Neural cell (in vitro differentiated cells): ENCODE measurements at regions not wholly inside any gene's neighbourhood (a gene's known extent, or its start where the extent isn't known, plus 50 kb on each side); places are given as distances from the start of the nearest gene placed in this dataset.

Source experiments
- H2AFZ ChIP-seq: fragments of 200-600, 300-800 bp; sonication (generic), shearing (Covaris generic); 2 replicates; pipeline ENCODE4 v1.6.0; 2014; ENCODE audit warnings: low read depth, mild to moderate bottlenecking, antibody characterized with exemption, low read length, moderate library complexity
- H3F3A ChIP-seq: fragments of 200-600 bp; shearing (Covaris generic); 2 replicates; pipeline ENCODE4 v1.6.1; 2016; ENCODE audit warnings: mild to moderate bottlenecking, moderate library complexity, mixed read lengths, antibody characterized with exemption, low read length; ENCODE audit not compliant: insufficient read depth, poor library complexity, severe bottlenecking
- H3K27ac ChIP-seq: fragments of 200-600, 300-800 bp; sonication (generic), shearing (Covaris generic); 2 replicates; pipeline ENCODE4 v1.5.1; 2014; ENCODE audit warnings: mild to moderate bottlenecking, low read length, moderate library complexity
- H3K27me3 ChIP-seq: fragments of 300-800, 200-600 bp; sonication (generic), shearing (Covaris generic); 2 replicates; pipeline ENCODE4 v1.6.0; 2014; ENCODE audit warnings: mild to moderate bottlenecking, low read depth, low read length, moderate library complexity; ENCODE audit not compliant: insufficient read depth
- H3K36me3 ChIP-seq: fragments of 300-800, 200-600 bp; sonication (generic), shearing (Covaris generic); 2 replicates; pipeline ENCODE4 v1.5.1; 2014; ENCODE audit warnings: mild to moderate bottlenecking, antibody characterized with exemption, low read length, moderate library complexity; ENCODE audit not compliant: insufficient read depth
- H3K4me2 ChIP-seq: fragments of 300-800, 200-600 bp; sonication (generic), shearing (Covaris generic); 2 replicates; pipeline ENCODE4 v1.6.0; 2014; ENCODE audit warnings: mild to moderate bottlenecking, low read length
- H3K4me3 ChIP-seq: fragments of 300-800, 200-600 bp; sonication (generic), shearing (Covaris generic); 2 replicates; pipeline ENCODE4 v1.5.1; 2014; ENCODE audit warnings: mild to moderate bottlenecking, low read length, moderate library complexity
- H3K79me2 ChIP-seq: fragments of 200-600 bp; shearing (Covaris generic); replicated peaks from 2 replicates; pipeline ENCODE4 v1.6.0; 2014; ENCODE audit warnings: mild to moderate bottlenecking, low read length, moderate library complexity; ENCODE audit not compliant: insufficient read depth
- H3K9ac ChIP-seq: fragments of 300-800, 200-600 bp; sonication (generic), shearing (Covaris generic); 2 replicates; pipeline ENCODE4 v1.6.1; 2016; ENCODE audit warnings: mild to moderate bottlenecking, low read length, mixed read lengths
- H3K9me2 ChIP-seq: fragments of 200-600 bp; shearing (Covaris generic); 2 replicates; pipeline ENCODE4 v1.6.1; 2016; ENCODE audit warnings: mild to moderate bottlenecking, low read length, mixed read lengths; ENCODE audit not compliant: insufficient read depth
- H3K9me3 ChIP-seq: fragments of 200-600, 300-800 bp; sonication (generic), shearing (Covaris generic); 2 replicates; pipeline ENCODE4 v1.6.1; 2016; ENCODE audit warnings: mild to moderate bottlenecking, mixed run types, low read length, moderate library complexity, mixed read lengths
- H4K20me1 ChIP-seq: fragments of 200-600 bp; shearing (Covaris generic); 2 replicates; pipeline ENCODE4 v1.6.1; 2016; ENCODE audit warnings: mild to moderate bottlenecking, mixed run types; ENCODE audit not compliant: insufficient read depth
- CTCF ChIP-seq: fragments of 450-650 bp; IDR thresholded peaks from 2 replicates; pipeline ENCODE4 v1.5.1; 2014; ENCODE audit warnings: antibody characterized with exemption, mild to moderate bottlenecking, moderate library complexity; ENCODE audit not compliant: poor library complexity, severe bottlenecking
- EP300 ChIP-seq: fragments of 450-650 bp; conservative IDR thresholded peaks from 2 replicates; pipeline ENCODE4 v1.6.1; 2014; ENCODE audit warnings: antibody characterized with exemption, mild to moderate bottlenecking, moderate library complexity; ENCODE audit not compliant: poor library complexity, severe bottlenecking
- EZH2 ChIP-seq: fragments of 200-600, 300-800 bp; shearing (Covaris generic), sonication (generic); IDR thresholded peaks from 2 replicates; pipeline ENCODE4 v1.6.1; 2014; ENCODE audit warnings: antibody characterized with exemption, low read length, borderline replicate concordance, mild to moderate bottlenecking; ENCODE audit not compliant: insufficient read depth, poor library complexity, severe bottlenecking
- MXI1 ChIP-seq: fragments of 450-650 bp; conservative IDR thresholded peaks from 2 replicates; pipeline ENCODE4 v1.6.1; 2014; ENCODE audit warnings: antibody characterized with exemption, mild to moderate bottlenecking; ENCODE audit not compliant: poor library complexity, severe bottlenecking
- POLR2AphosphoS5 ChIP-seq: IDR thresholded peaks from 2 replicates; pipeline ENCODE4 v1.6.1; 2012
- RAD21 ChIP-seq: fragments of 450-650 bp; conservative IDR thresholded peaks from 2 replicates; pipeline ENCODE4 v1.6.1; 2014; ENCODE audit warnings: antibody characterized with exemption, mild to moderate bottlenecking, moderate library complexity
- SMC3 ChIP-seq: fragments of 450-650 bp; conservative IDR thresholded peaks from 2 replicates; pipeline ENCODE4 v1.6.1; 2014; ENCODE audit warnings: antibody characterized with exemption, mild to moderate bottlenecking, moderate library complexity; ENCODE audit not compliant: poor library complexity
- TAF1 ChIP-seq: IDR thresholded peaks from 2 replicates; pipeline ENCODE4 v1.6.1; 2012; ENCODE audit warnings: low read depth
- TF ChIP-seq, protein P1 (sequence below): IDR thresholded peaks from 2 replicates; pipeline ENCODE4 v1.6.1; 2012; ENCODE audit warnings: borderline replicate concordance

- Histone ChIP-seq H3K9me3 (peaks cover 4% of the 10 kb centered on the region), H3F3A (no peaks in the 10 kb centered on the region), H3K27ac (no peak overlapping the region), H3K9ac (no peak overlapping the region), H3K79me2 (no peaks in the 10 kb centered on the region), H4K20me1 (no peaks in the 10 kb centered on the region), H3K27me3 (no peaks in the 10 kb centered on the region), H3K4me3 (no peak overlapping the region), H3K36me3 (no peaks in the 10 kb centered on the region), H2AFZ (no peak overlapping the region), H3K9me2 (no peaks in the 10 kb centered on the region), H3K4me2 (no peak overlapping the region)
- TF ChIP-seq POLR2AphosphoS5, result no peak
- no peak for TF ChIP-seq MXI1
- TF ChIP-seq RAD21, result no peak
- TF ChIP-seq EZH2, result no peak
- TF ChIP-seq EP300, result no peak
- no peak for TF ChIP-seq TAF1
- no peak for TF ChIP-seq SMC3
- TF ChIP-seq, protein P1, sequence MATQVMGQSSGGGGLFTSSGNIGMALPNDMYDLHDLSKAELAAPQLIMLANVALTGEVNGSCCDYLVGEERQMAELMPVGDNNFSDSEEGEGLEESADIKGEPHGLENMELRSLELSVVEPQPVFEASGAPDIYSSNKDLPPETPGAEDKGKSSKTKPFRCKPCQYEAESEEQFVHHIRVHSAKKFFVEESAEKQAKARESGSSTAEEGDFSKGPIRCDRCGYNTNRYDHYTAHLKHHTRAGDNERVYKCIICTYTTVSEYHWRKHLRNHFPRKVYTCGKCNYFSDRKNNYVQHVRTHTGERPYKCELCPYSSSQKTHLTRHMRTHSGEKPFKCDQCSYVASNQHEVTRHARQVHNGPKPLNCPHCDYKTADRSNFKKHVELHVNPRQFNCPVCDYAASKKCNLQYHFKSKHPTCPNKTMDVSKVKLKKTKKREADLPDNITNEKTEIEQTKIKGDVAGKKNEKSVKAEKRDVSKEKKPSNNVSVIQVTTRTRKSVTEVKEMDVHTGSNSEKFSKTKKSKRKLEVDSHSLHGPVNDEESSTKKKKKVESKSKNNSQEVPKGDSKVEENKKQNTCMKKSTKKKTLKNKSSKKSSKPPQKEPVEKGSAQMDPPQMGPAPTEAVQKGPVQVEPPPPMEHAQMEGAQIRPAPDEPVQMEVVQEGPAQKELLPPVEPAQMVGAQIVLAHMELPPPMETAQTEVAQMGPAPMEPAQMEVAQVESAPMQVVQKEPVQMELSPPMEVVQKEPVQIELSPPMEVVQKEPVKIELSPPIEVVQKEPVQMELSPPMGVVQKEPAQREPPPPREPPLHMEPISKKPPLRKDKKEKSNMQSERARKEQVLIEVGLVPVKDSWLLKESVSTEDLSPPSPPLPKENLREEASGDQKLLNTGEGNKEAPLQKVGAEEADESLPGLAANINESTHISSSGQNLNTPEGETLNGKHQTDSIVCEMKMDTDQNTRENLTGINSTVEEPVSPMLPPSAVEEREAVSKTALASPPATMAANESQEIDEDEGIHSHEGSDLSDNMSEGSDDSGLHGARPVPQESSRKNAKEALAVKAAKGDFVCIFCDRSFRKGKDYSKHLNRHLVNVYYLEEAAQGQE, result no peak
- no peak for TF ChIP-seq CTCF
These were observed 144.9 kb downstream of the HAPSTR1 start for GRCh38 chr16:9236319-9236718.

GRCh38 chr16:9238346-9238745 is 146.9 kb downstream of the HAPSTR1 start:
- no peaks in the 10 kb centered on the region for H3K36me3 ChIP-seq
- no peaks in the 10 kb centered on the region for H3K79me2 ChIP-seq
- H3K9ac ChIP-seq, result no peak overlapping the region
- no peak overlapping the region for H3K4me2 ChIP-seq
- TF ChIP-seq TAF1 (no peak), EZH2 (no peak), MXI1 (no peak), RAD21 (no peak), SMC3 (no peak), POLR2AphosphoS5 (no peak), CTCF (no peak), EP300 (no peak)
- TF ChIP-seq, protein P1, result no peak
- no peak overlapping the region for H3K27ac ChIP-seq
- no peak overlapping the region for H3K4me3 ChIP-seq
- no peaks in the 10 kb centered on the region for H3K9me2 ChIP-seq
- H3K27me3 ChIP-seq, result no peaks in the 10 kb centered on the region
- no peaks in the 10 kb centered on the region for H3F3A ChIP-seq
- H2AFZ ChIP-seq, result no peak overlapping the region
- H3K9me3 ChIP-seq, result peaks cover 4% of the 10 kb centered on the region
- H4K20me1 ChIP-seq, result no peaks in the 10 kb centered on the region
